KG1 (cell line): ENCODE measurements at regions not wholly inside any gene's neighbourhood (a gene's known extent, or its start where the extent isn't known, plus 50 kb on each side); places are given as distances from the start of the nearest gene placed in this dataset.

ENCODE experiments used
- DNase-seq: peaks from one replicate; lab custom pipeline; 2025; lab: John Stamatoyannopoulos, UW

DNA sequence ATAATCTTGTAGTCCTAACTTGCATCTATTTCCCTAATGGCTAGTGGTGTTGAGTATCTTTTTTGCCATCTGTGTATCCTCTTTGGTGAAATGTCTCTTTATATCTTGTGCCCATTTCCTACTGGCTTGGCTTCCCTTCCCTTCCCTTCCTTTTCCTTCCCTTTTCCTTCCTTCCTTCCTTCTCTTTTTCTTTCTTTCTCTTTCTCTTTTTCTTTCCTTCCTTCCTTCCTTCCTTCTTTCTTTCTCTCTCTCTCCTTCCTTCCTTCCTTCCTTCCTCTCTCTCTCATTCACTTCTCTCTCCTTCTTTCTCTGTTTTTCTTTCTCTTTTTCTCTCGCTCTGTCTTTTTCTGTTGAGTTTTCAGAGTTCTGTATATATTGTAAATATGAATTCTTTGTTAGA lies 61.5 kb upstream of the SLC4A4 start:
- DNase-seq: no peak

- DNase-seq: no peak
These were observed 55.1 kb upstream of the SLC4A4 start for GRCh38 chr4:71283642-71284257.

- DNase-seq: no peak
These were observed 51.5 kb upstream of the SLC4A4 start for GRCh38 chr4:71287305-71287704.

DNA sequence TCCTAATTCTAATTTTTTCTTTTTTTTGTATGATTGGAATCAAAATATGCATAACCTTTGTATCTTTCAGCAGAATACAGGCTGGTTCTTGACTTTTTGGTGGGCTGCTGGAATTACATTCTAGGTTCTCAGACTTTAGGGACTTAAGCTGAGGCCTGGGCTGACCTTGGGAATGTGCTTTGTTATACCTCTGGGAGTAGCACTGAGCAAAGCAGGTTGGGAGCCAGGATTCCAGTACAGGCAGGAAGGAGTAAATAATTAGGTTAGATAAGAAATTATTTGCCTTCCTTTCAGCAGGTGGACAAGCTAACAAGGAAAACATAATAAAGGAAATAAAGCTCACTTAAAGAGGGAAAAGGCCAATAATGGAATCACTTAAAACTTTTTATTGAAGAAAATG lies 49.9 kb upstream of the SLC4A4 start:
- no peak for DNase-seq
